K562 (cell line): ENCODE measurements at regions not wholly inside any gene's neighbourhood (a gene's known extent, or its start where the extent isn't known, plus 50 kb on each side); places are given as distances from the start of the nearest gene placed in this dataset.

Experiments used
- ATAC-seq: fragments of 200-7000 bp; cut with Tn5 transposase; 3 replicates; pipeline ENCODE4 v1.9.1; 2020; ENCODE audit warnings: moderate library complexity
- BruUV-seq: library from RNA; stranded (reverse); fragments of 400-500 nt; replicated peaks from 2 replicates; lab custom pipeline; 2021; lab: Mats Ljungman, UMichigan
- CTCF ChIA-PET: fragments of 300-600 bp; formaldehyde crosslinking; extraction: SDS; loops from one replicate; lab custom pipeline; 2021; ENCODE audit warnings: low intra/inter-chr PET ratio; lab: Yijun Ruan, JAX
- POLR2A ChIA-PET: fragments of 300-600, 350-650 bp; sonication (Branson Sonifier 250); formaldehyde crosslinking; extraction: SDS; loops from one replicate; lab custom pipeline; 2021; ENCODE audit warnings: antibody characterized with exemption, inconsistent platforms; lab: Yijun Ruan, JAX
- DNase-seq, 4 experiments: peaks; one replicate each; pipeline versions ENCODE4 v3.0.0 to v3.0.0-alpha.2; 2011 to 2018; ENCODE audit warnings: low spot score in 3 of 4, mixed read lengths in 3 of 4; ENCODE audit errors: extremely low read depth in 1 of 4
- FAIRE-seq: peaks from 2 replicates; lab custom pipeline; 2011; peaks lifted over from hg19 to GRCh38; lab: Jason Lieb, UNC
- H2AFZ ChIP-seq: 2 replicates; pipeline ENCODE4 v1.6.0; 2011; ENCODE audit warnings: low read depth, low read length, control low read depth, inconsistent platforms
- H3K27ac ChIP-seq: fragments of 200-600 bp; 3 replicates; pipeline ENCODE4 v1.8.0; 2011; ENCODE audit warnings: low read depth, mild to moderate bottlenecking, control low read depth, inconsistent platforms, low read length, moderate library complexity, mixed read lengths; ENCODE audit errors: extremely low read depth
- H3K27me3 ChIP-seq, 2 experiments: fragments of 300-600 bp in 1 of 2; 2 replicates in 1 of 2; 3 replicates in 1 of 2; pipeline versions ENCODE4 v1.6.0 to v1.8.0; 2011; ENCODE audit warnings: inconsistent platforms in 2 of 2, low read length in 2 of 2, mild to moderate bottlenecking in 1 of 2, mixed read lengths in 1 of 2, moderate library complexity in 1 of 2; ENCODE audit not compliant: control insufficient read depth in 2 of 2, insufficient read depth in 2 of 2
- H3K36me3 ChIP-seq: fragments of 300-600 bp; 3 replicates; pipeline ENCODE4 v1.8.0; 2011; ENCODE audit warnings: mild to moderate bottlenecking, low read length, inconsistent platforms; ENCODE audit not compliant: control insufficient read depth, insufficient read depth
- H3K4me1 ChIP-seq, 2 experiments: fragments of 200-600 bp in 1 of 2; replicated peaks in 1 of 2; 2 replicates in 1 of 2; 3 replicates in 1 of 2; pipeline versions ENCODE4 v1.5.1 to v1.8.0; 2011; ENCODE audit warnings: inconsistent platforms in 2 of 2, low read length in 2 of 2, mild to moderate bottlenecking in 1 of 2, mixed read lengths in 1 of 2, moderate library complexity in 1 of 2; ENCODE audit not compliant: control insufficient read depth in 2 of 2, insufficient read depth in 2 of 2
- H3K4me2 ChIP-seq: 2 replicates; pipeline ENCODE4 v1.6.1; 2011; ENCODE audit warnings: low read length, control low read depth, inconsistent platforms, mixed read lengths; ENCODE audit not compliant: insufficient read depth
- H3K4me3 ChIP-seq: fragments of 200-600 bp; sonication (generic), shearing (Covaris generic); 2 replicates; pipeline ENCODE4 v1.5.1; 2016; ENCODE audit warnings: control low read depth, inconsistent platforms
- H3K79me2 ChIP-seq: fragments of 200-600 bp; 3 replicates; pipeline ENCODE4 v1.8.0; 2011; ENCODE audit warnings: low read length, inconsistent platforms; ENCODE audit not compliant: control insufficient read depth, insufficient read depth
- H3K9ac ChIP-seq, 2 experiments: 2 replicates each; pipeline versions ENCODE4 v1.6.0 to v1.6.1; 2011; ENCODE audit warnings: low read depth in 2 of 2, low read length in 2 of 2, control low read depth in 1 of 2, inconsistent platforms in 1 of 2, mild to moderate bottlenecking in 1 of 2, mixed read lengths in 1 of 2; ENCODE audit not compliant: insufficient read depth in 1 of 2
- H3K9me1 ChIP-seq: one replicate; pipeline ENCODE4 v1.6.0; 2011; ENCODE audit warnings: inconsistent platforms, mild to moderate bottlenecking, low read length, moderate library complexity; ENCODE audit not compliant: control insufficient read depth, insufficient read depth
- H3K9me3 ChIP-seq: replicated peaks from 2 replicates; pipeline ENCODE4 v1.5.1; 2011; ENCODE audit warnings: low read depth, low read length, inconsistent platforms; ENCODE audit not compliant: control insufficient read depth, insufficient read depth
- H4K20me1 ChIP-seq: replicated peaks from 2 replicates; pipeline ENCODE4 v1.6.1; 2011; ENCODE audit warnings: low read length, inconsistent platforms, mixed read lengths; ENCODE audit not compliant: control insufficient read depth, insufficient read depth
- KLF13 ChIP-seq: fragments of 450-650 bp; IDR thresholded peaks from 2 replicates; pipeline ENCODE4 v1.6.1; 2016; ENCODE audit warnings: missing genetic modification characterization, low read depth, mild to moderate bottlenecking, missing compliant biosample characterization, moderate library complexity, borderline replicate concordance
- L3MBTL2 ChIP-seq: fragments of 450-650 bp; IDR thresholded peaks from 2 replicates; pipeline ENCODE4 v1.6.1; 2016; ENCODE audit warnings: mild to moderate bottlenecking, moderate library complexity
- NFIC ChIP-seq: fragments of 450-650 bp; IDR thresholded peaks from 2 replicates; pipeline ENCODE4 v1.6.1; 2017; ENCODE audit warnings: mild to moderate bottlenecking, inconsistent platforms
- REST ChIP-seq, 2 experiments: fragments of 450-650 bp; formaldehyde crosslinking in 1 of 2; IDR thresholded peaks; 2 replicates each; pipeline versions ENCODE4 v1.4.0 to v1.6.1; 2014 to 2020; ENCODE audit warnings: mild to moderate bottlenecking in 2 of 2, borderline replicate concordance in 1 of 2, low read depth in 1 of 2
- TAF15 ChIP-seq: fragments of 200-400 bp; formaldehyde crosslinking; IDR thresholded peaks from 2 replicates; pipeline ENCODE4 v1.6.1; 2017; ENCODE audit warnings: mild to moderate bottlenecking, low read depth, low read length, moderate library complexity
- ZNF384 ChIP-seq: IDR thresholded peaks from 2 replicates; pipeline ENCODE4 v1.6.1; 2012; ENCODE audit warnings: low read depth, low read length, improper control_type of control experiment
- WGBS: fragments of 100-300 bp; shearing (Covaris generic); methylation state at CpG from one replicate; pipeline ENCODE4 v1.1.6; 2016; ENCODE audit warnings: low coverage, mixed read lengths; ENCODE audit not compliant: insufficient coverage; ENCODE audit errors: missing lambda C conversion rate; 5-methylcytosine and 5-hydroxymethylcytosine counted together
- in situ Hi-C: fragments of 300-500 bp; cut with MboI; formaldehyde crosslinking; loops from 4 replicates; pipeline ENCODE4 v1.15.0; 2018; ENCODE audit warnings: inconsistent platforms, mixed read lengths
- intact Hi-C: fragments of 100-400 bp; cut with micrococcal nuclease; formaldehyde crosslinking; loops from 2 replicates; pipeline ENCODE4 v1.14.2; 2022

GRCh38 chr5:91500758-91501157, 117.6 kb upstream of the ARRDC3 start:
- CTCF ChIA-PET = interaction anchor here (0.6 kb wide), 1 partner anchor 312 kb away, joined by 3 read pairs; no protein-coding TSS in a partner anchor

GRCh38 chr5:91499943-91500531, 116.9 kb upstream of the ARRDC3 start:
- H3K4me3 ChIP-seq = no peak overlapping the region
- H3K36me3 ChIP-seq = no peaks in the 10 kb centered on the region
- peak; percentile 76 for FAIRE-seq
- H3K9ac ChIP-seq = no peak overlapping the region
- intact Hi-C loops = no loop called here
- CTCF ChIA-PET = interaction anchor here (0.6 to 1.0 kb wide), 5 partner anchors 142 to 1616 kb away, joined by 3 read pairs; no protein-coding TSS in a partner anchor
- in situ Hi-C loops = no loop called here
- H3K9me3 ChIP-seq = no peaks in the 10 kb centered on the region
- H3K27me3 ChIP-seq = no peaks in the 10 kb centered on the region
- H3K27ac ChIP-seq = no peak overlapping the region
- no peaks in the 10 kb centered on the region for H3K4me1 ChIP-seq
- WGBS = 4% methylated on average over 2 of the region's 2 CpGs
- no peaks in the 10 kb centered on the region for H3K79me2 ChIP-seq
- no peaks in the 10 kb centered on the region for H3K9me1 ChIP-seq
- H2AFZ ChIP-seq = no peak overlapping the region
- ATAC-seq = peak; percentile 84
- DNase-seq = peak; percentile 41 to 56 (median 47)
- POLR2A ChIA-PET = no interaction called here
- BruUV-seq = no TSS peak
- H3K4me2 ChIP-seq = no peak overlapping the region
- no peaks in the 10 kb centered on the region for H4K20me1 ChIP-seq
- no peak for TF ChIP-seq TAF15
- TF ChIP-seq NFIC = no peak
- TF ChIP-seq REST (IDR thresholded peaks at IDR 0.05; ENCODE audit: borderline replicate concordance) = peak; percentile 54; the same call in 1 of the 2 replicates
- no peak for TF ChIP-seq REST (CRISPR knock-in tag; IDR thresholded peaks at IDR 0.05; ENCODE audit: low read depth)
- peak; percentile 89 for TF ChIP-seq ZNF384

More at GRCh38 chr5:91500758-91501157, 117.6 kb upstream of the ARRDC3 start:
- no peak for TF ChIP-seq KLF13 (tag)
- no peak for TF ChIP-seq L3MBTL2
- no peak overlapping the region for H3K9ac ChIP-seq
- in situ Hi-C loops (no loop called here), intact Hi-C loops (no loop called here)
- no TSS peak for BruUV-seq
- H3K36me3 ChIP-seq = no peaks in the 10 kb centered on the region
- H3K4me1 ChIP-seq = no peaks in the 10 kb centered on the region
- DNase-seq (no peak), FAIRE-seq (no peak), ATAC-seq (no peak)
- no peak overlapping the region for H3K27ac ChIP-seq
- no peak overlapping the region for H3K4me3 ChIP-seq
- H3K9me1 ChIP-seq = no peaks in the 10 kb centered on the region
- 0% methylated on average over 3 of the region's 3 CpGs for WGBS
- H4K20me1 ChIP-seq = no peaks in the 10 kb centered on the region
- H3K79me2 ChIP-seq = no peaks in the 10 kb centered on the region
- no peak overlapping the region for H2AFZ ChIP-seq
- no peaks in the 10 kb centered on the region for H3K9me3 ChIP-seq
- no peak overlapping the region for H3K4me2 ChIP-seq
- no peaks in the 10 kb centered on the region for H3K27me3 ChIP-seq
- POLR2A ChIA-PET = no interaction called here
